NCI-H1105 (cell line): ENCODE measurements at regions not wholly inside any gene's neighbourhood (a gene's known extent, or its start where the extent isn't known, plus 50 kb on each side); places are given as distances from the start of the nearest gene placed in this dataset.

Experiments used
- DNase-seq: peaks from one replicate; lab custom pipeline; 2025; lab: John Stamatoyannopoulos, UW

DNA sequence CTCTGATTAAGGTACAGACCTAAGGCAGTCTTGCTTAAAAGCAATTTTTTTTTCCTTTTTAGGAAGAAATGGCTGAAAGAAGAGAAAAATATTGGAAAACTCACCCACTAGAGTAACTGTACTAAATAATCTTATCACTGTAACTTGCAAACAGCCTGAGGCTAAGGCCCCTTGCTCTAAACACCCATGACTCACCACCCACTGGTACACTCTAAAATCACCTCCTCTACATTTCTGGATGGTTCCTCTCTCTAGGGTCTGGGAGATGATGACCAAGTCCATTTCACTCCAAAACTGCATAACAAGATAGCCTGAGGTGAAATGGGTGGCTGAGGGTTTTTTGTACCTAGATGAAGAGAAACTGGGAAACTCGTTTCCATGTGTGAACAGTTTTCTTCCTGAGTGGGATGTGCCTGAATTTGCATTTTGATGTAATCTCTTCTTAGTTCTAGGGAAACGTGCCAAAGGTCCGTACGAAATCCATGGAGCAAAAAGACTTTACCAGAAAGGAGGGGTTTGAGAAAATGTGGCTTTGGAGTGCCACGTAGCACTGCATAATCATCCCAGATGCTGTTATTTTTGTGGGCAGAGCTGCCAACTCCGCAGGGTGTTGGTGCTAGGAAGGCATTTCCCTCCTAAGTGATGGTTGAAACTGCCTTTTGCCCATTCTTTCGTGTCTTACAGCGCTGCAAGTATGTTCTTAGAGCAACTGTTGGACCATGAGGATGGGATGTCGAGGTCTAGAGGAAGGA is 113.5 kb upstream of the C10orf90 start:
- no peak for DNase-seq

DNA sequence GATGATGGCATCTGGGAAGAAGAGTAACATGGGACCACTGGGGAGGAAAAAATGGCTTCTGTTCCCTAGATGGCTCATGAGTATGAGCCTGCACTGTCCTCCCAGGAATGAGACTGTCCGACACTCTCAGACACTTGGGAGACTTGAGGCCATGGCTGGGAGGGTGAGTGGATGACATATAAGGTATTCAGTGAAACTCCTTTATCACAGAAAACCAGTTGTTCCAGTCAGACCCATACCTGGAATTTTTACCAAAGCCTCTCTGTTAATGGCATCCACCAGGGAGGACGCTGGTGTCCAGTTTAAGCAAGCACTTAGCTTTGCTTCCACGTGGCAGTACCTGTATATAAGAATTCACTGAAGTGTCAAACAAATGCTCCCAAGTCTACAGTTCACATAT is 116.7 kb upstream of the C10orf90 start:
- DNase-seq: no peak

DNA sequence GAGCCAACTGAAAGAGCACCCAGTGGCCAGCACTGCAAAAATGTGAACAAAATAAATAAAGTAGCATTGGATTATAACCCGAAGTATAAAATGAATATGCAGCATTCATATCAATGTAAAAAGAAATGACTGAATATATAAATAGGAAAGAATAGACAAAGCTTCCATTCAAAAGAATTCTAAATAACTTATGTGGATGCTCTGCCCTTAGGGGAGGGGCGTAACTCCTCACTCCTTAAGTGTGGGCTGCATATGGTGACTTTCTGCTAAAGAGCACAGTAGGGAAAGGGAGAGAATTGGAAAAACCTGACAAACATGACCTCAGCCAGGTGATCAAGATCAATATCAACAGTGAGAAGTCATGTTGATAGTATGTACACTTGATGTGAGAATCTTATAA is 109.9 kb upstream of the DOCK1 start:
- no peak for DNase-seq

DNA sequence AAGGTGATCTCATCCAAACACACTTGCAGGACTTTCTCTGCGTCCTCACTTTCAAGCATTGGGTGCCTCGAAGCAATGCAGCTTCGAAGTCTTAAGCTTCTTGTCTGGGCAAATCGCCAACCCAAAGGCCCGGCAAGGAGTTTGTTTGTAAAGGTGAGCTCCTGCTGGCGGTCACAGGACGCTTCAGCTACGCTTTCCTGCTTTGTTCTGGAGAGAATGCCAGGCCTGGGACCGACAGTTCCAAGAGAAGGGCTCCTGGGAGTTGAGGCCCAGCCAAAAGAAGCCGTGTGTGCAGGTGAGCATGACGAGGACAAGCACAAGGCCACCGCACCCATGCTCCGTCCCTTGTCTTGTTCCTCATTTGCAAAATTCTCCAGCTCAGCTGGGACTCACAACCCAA is 106.6 kb upstream of the DOCK1 start:
- DNase-seq: no peak

DNA sequence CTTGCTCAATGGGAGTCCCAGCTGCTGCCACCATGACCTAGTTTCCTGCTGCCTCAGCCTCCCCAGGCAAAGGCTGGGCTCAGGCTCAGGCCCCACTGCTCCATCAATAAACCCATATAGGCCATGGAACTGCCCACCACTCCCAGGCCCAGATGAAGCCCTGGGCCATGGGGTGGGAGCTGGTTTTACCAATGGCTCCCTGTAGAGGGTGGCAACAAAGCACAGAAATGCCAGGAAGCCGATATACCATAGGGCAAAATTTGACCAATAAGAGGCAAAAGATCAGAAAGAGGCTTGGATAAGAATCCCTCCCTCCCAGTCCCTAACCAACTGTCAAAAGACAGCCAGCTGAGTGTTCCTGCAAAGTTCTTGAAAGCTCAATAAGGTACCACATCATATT is 101.8 kb upstream of the DOCK1 start:
- no peak for DNase-seq

DNA sequence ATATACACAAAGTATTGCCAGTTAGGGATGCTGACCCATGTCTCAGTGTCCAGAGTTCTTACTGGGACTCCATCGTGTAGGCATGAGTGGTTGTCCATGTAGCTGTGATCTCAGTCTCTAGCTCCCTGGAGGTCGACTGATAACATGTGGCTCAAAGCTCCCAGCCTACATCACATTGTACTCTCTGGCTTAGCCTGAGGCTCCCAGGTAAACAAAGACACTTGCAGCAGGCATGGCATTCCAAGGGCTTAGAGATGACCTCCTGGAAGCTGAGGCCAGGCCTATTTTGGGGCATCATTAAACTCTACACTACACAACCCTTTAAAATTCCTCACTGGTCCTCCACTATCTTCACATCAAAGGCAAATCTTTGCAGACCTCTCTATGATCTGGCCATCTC is 100.8 kb upstream of the DOCK1 start:
- no peak for DNase-seq

DNA sequence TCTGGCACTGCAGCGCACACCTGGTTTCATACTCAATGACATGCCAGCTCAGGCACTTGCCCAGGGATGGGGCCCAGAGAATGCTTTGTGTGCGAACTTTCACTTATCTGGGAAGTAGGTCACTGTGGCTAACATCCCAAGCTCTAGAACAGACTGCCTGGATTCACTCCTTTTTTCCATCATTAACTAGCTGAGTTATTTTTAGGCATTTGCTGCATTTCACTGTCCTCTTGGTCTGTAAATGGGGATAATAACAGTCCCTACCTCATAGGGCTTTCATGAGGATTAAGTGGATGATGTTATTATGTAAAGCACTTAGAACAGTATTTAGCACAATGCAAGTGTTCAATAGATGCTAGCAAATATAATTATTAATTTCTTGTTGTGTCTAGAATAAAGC is 98.7 kb upstream of the DOCK1 start:
- DNase-seq: no peak

DNA sequence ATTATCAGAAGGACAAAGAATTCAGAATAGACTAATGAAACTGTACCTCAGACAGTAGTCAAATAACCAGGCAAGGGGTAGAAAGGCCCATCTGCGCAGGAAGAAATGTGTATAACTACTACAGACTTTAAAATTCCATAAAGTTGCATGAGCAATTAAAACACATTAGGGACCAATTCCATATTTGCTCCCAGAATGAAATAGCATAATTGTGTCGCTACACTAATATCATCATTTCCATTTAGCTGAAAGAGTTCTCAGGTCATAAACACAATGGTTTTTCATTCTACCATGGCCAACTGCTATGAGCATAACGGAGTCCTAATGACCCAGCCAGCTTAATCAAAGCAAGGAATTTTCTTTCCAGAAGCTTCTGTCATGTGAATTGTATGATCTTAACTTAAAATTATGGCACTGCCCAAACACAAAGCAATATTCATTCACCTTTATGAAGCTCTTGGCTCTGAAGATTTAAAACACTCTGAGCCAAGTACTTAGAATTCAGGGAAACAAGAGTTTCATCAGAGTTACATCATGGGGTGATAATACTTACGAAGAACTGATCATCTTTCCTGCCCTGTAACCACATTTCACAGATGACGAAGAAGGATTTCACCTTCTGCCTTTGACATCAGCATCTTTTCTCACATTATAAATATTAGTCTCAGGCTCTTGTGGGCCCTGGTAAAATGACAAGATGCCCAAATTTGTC is 98.1 kb upstream of the DOCK1 start:
- DNase-seq: no peak

DNA sequence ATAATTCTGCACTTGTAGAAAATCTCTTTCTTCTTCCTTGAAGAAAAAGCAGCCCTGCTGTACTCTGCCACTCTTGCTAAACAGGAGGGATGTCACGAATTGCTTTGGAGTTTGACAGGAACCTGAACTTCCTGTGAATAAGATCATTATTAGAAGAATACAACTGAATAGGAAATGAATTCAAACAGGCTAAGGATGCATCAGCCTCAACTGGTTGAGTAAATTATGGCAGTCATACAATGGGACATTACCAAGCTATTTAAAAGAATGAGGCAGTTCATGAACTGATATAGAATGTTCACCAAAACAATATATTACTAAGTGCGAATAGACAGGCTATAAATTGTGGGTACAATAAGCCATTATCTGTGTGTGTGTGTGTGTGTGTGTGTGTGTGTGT is 97.1 kb upstream of the DOCK1 start:
- no peak for DNase-seq

DNA sequence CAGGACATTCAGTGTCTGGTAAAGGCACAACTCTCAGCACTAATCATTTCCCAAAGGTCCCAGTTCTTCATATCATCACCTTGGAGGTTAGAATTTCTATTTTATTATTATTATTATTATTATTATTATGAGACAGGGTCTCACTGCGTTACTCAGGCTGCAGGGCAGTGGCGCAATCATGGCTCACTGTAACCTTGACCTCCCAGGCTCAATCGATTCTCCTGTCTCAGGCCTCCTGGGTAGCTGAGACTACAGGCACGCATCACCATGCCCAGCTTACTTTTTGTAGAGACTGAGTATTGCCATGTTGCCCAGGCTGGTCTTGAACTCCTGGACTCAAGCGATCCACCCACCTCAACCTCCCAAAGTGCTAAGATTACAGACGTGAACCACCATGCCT is 91.8 kb upstream of the DOCK1 start:
- DNase-seq: no peak

DNA sequence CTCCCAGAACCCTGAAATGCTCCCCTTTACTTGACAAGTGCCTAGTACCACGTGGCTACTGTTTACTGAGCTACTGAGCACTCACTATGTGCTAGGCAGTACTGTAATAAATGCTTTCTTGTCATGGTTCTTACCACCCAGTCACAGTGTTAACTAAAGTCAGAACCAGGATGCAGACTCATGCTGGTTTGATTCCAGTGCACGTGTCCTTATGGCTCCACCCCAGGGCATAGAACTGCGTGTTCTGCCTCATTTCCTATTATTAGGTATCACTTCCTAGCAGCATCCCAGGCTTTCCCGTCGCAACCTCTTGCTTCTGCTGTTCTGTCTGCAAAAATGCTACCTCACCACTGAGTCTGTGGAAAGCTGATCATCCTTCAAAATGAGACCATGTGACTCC is 71.7 kb upstream of the DOCK1 start:
- DNase-seq: no peak

DNA sequence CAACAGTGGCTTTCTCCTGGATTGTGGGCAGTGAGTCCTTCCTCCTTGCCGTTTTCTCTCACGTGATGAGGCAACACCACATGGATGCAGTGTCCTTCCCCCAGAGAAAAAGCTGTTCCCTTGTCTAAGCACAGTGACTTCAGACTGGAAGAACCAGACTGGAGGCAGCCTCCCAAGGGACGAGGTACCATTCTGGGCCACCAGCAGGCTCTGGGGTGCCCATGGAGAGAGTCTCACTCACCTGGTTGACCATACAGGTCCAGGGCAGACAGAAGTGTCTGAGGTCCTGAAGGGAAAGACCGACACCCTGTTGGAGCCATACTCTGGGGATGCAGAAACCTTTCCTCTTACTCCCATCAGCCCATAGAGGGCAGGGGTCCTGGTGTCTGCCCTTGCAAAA is 69.2 kb upstream of the DOCK1 start:
- no peak for DNase-seq

DNA sequence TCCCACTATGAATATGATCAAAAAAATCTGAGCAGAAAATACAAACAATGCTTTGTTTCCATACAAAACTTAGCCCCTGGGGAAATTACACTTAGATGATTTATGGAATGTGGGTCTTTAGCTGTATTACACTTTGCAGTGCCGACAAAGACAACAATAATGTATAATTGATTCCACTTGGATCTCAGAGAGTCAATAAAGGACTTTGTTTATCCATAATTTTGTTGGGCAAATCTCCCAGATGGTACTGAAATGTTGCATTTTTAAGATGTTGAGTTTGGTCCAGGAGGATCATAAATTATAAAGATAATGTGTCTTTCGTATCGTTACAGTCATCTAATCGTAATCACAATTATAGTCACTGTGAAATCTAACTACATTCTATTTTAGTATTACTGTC is 66.9 kb upstream of the DOCK1 start:
- peak; percentile 37 for DNase-seq

DNA sequence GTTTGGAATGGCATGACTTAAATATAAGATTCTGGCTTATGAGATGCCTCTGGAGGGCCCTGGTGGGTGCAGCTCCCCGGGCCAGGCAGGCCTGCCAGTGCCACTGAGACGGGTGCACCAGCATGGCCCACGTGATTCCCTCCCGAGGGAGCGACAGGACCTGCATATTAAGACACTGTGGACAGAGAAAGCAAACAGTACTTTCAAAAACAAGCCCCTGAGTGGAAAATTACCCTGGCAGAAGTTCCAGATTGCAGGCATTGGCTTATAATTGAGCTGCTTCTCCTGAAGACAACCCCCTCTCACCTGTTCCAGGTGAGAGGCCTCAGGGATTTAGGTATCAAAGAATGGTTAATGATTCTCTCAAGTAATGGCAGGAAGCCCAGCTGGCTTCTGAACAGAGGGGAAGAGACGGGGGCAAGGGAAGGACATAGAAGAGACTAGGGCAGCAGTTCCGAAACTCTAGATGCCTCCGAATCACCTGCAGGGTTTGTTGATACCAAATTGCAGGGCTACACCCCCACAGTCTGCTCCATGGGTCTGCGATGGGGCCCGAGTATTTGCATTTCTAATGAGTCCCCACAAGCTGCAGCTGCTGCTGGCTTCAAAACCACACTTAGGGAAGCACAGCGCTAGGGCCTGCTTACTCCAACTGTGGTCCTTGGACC is 66.0 kb upstream of the DOCK1 start:
- DNase-seq: peak; percentile 89

DNA sequence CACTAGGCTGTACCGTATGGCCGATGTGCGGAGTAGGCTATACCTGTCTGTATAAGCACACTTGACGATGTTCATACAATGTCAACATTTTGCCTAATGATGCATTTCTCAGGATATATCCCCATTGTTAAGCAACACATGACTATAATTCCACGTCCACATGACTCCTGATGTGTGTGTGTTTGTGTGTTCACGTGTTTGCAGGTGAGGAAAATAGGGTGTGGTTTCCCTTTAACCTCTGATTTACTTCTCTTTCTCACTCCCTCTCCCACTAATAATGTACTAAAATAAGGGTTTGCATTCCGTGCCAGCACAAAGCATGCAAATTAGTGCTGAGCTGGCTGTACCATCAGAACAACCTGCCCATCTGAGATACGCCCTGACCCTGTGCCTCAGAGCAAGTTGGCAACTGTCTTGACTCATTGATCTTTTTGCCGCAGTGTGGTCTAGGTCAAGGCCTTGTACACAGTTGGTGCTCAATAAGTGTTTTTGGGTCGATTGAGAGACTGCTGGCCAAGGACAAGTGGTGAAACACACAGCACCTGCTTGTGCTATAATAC is 64.6 kb upstream of the DOCK1 start:
- DNase-seq: no peak

DNA sequence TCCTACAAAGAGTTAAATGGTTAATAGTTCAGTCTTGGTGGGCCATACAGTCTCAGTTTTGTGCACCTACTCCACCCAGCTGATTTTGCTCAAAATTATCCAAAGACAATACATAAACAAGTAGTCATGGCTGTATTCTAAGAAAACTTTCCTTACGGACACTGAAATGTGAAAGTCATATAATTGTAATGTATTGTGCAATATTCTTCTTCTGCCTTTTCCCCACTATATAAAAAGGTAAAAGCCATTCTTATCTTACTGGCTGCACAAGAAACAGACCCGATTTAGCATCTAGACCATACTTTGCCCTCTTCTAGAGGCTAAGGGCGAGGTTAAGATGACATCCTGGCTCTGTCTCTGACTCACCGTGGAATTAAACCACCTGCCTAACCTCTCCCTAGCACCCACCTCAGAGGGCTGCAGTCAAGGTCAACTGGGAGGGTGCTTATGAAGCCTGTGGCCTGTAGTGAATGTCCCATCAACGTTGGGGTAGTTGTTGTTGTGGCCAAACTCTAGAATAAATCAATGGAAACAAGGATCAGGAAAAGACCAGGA is 63.8 kb upstream of the DOCK1 start:
- no peak for DNase-seq

DNA sequence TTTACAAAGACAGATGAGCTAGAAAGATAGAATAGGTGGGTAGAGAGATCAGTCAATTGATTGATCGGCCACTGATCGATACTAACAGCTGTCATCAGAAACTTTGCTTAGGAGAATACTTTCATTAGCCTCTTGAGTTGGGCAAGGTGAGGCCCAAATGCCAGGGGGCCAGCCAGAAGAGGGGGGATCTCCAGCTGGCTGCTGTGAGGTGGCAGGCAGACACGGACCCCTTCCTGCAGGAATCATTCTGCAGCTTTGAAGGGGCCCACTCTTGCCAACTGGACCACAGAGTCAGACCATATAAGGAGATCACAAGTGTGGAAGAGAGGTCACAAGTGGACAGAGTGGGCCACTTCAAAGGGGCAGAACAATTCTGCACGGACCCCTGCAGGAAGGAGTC is 62.9 kb upstream of the DOCK1 start:
- DNase-seq: no peak

DNA sequence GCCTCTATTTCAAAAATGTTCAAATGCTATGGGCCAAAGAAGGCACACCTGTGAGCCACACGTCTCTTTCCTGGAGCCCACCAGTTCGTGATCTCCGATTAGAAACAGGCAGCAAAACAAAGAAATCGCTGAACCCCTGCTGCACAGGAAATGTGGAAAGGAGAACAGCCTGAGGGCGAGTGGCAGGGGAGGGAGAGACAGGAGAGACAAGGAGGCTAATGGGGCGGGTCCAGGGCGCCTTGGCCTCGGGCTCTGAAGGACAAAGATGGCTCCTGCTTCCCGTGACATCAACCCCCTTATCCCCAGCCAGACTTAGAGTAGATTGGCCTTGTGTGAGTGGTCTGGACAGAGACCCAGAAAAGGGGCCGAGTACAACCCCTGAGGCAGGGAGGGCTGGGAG is 62.4 kb upstream of the DOCK1 start:
- DNase-seq: no peak

DNA sequence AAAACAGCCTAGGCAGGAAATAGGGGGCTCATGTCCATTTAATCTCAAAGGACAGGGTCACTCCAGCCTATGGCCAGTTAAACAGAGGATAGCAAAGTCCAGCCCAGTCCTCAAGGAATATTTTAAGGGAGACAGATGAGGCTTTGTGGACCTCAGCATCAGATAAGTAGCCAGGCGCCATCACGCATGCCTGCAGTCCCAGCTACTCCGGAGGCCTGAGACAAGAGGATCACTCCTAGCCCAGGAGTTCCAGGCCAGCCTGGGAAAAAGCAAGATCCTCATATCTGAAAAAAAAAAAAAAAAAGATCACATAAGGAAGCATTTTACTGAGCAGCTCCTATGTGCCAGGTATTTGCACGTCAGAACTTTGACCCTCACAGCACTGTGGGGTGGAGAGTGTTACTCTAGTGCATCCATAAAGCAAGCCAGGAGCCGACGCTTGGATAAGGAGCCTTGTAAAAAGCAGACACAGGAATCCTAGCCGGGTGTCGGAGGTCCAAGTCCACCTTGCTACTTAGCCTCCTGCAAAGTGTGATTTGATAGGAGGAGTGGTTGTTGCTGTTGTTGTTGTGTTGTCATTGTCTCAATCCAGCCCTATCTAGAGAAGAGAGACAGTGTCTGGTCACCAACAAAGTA is 61.8 kb upstream of the DOCK1 start:
- DNase-seq: no peak

DNA sequence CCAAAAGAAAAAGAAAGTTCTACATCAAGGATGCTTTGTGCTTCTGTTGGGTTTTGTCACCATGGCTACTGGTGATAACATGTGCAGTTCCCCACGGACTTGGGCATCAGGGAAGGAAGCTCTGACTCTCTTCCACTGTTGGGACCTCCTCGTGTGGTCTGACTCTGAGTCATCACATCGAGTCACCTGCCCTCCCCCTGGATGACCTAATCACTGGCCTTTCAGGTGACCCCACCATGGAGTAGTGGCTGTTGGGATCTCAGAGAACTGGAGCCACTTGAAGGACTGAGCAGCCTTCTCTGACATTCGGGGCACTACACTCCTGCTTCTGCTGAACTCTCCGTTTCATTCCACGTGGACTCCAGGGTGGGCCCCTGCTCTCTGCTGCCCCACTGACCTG is 60.8 kb upstream of the DOCK1 start:
- DNase-seq: no peak

DNA sequence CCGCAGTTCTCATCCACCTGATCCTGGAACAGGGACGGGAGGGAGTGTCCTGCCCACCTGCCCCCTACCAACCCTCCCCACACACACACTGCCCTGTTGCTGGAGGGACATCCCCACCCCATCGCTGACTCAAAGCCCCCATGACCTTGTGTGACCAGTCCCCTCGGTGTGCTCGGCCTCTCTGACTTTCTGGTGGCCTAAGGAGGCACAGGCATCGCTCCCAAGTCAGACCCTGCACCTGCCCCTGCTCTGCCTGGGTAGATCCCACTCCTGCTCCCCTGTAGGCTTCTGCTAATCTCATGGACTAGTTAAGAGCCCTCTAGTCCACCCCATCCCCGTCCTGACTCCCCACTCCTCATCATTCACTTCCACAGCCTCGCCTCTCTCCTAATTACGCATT is 58.8 kb upstream of the DOCK1 start:
- DNase-seq: no peak

DNA sequence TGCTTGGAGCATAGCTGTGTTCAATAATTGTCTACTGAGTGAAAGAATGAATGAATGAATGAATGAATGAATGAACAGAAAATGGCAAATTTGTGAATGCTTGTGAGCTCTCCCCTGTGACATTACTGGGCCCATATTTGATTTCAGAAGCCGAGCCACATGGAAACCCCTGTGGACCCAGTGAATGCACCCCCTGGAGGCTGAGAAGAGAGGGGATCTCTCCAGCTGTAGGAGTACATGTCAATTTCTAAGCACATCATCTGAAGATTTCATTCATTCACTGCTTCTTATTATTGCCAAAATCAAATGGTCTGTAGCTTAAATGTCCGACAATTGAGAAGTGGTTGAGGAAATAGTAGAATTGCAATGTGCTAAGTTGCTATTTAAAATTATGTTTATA is 58.3 kb upstream of the DOCK1 start:
- DNase-seq: no peak
